ENCODE measurements at regions not wholly inside any gene's neighbourhood (a gene's known extent, or its start where the extent isn't known, plus 50 kb on each side); places are given as distances from the start of the nearest gene placed in this dataset.

DNA sequence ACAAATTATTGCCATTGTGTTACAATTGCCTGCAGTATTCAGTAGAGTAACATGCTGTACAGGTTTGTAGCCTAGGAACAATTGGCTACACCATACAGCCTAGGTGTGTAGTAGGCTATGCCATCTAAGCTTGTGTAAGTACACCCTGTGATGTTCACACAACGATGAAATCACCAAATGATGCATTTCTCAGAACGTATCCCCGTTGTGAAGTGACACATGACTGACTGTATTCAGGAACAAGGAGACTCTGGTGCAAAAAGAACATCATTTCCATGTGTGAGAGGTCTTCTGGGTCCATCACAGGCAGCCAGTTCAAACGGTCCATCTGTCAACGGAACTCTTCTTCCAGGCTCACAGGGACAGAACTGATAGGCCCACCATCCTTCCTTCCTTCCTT, 263.7 kb downstream of the ANAPC1 start:
- POLR2A ChIA-PET = no interaction called here

DNA sequence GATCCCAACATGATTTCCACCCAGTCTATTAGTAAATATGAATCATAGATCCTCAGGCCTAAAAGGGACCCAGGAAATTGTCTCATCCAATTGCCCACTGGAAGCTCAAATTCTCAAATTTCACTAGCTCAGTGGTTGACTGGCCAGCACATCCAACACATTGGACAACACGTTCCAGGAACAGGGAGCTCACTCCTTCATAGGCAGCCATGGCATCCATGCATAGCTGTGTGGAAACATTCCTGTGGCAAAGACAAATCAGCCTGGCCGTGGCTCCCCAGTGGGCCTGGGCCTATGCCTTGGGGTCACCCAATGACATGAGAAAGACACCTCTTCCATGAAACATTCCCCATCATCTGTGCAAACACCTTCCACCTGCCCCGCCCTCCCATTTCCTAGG, 261.1 kb downstream of the ANAPC1 start:
- ChIA-PET CTCF (interaction anchor here (1.6 kb wide), 1 partner anchor 9 kb away, joined by 6 read pairs; no protein-coding TSS in a partner anchor), POLR2A (no interaction called here)
- Histone ChIP-seq H3K27ac (ENCODE audit: low read depth in 2 of 2, low read length in 1 of 2) (no peak overlapping the region), H3K9me3 (0 out of 2 replicates have a peak, but pooled peaks cover 3% of the 10 kb centered on the region), H3K4me1 (ENCODE audit: control insufficient read depth in 1 of 2, insufficient read depth in 2 of 2, low read depth in 1 of 2, low read length in 1 of 2) (peaks cover 7% of the 10 kb centered on the region in 2 experiments; a peak in 2 of 4 replicates), H3K27me3 (ENCODE audit: insufficient read depth) (no peaks in the 10 kb centered on the region), H3K4me2 (no peak overlapping the region), H3K9ac (no peak overlapping the region), H2AFZ (ENCODE audit: low read depth) (no peak overlapping the region), H4K20me1 (ENCODE audit: insufficient read depth) (no peaks in the 10 kb centered on the region), H3K36me3 (replicated peaks in 1 of 2; ENCODE audit: control insufficient read depth in 1 of 2, insufficient read depth in 2 of 2, low read length in 1 of 2) (no peaks in the 10 kb centered on the region), H3F3A (replicated peaks; ENCODE audit: insufficient read depth) (no peaks in the 10 kb centered on the region), H3K9me2 (no peaks in the 10 kb centered on the region), H3K79me2 (ENCODE audit: insufficient read depth) (no peaks in the 10 kb centered on the region), H3K4me3 (ENCODE audit: low read depth in 2 of 2, low read length in 1 of 2) (no peak overlapping the region)
- whole genome bisulfite sequencing (ENCODE audit: low lambda C conversion rate) = 91% methylated on average over 1 of the region's 3 CpGs
- no peak for DNase-seq
- no peak for TF ChIP-seq RCOR1 (IDR thresholded peaks at IDR 0.05; ENCODE audit: low read length)
- TF ChIP-seq GABPA (IDR thresholded peaks at IDR 0.05; ENCODE audit: low read depth) = no peak
- TF ChIP-seq RFX5 (IDR thresholded peaks at IDR 0.05; ENCODE audit: low read length) = no peak
- TF ChIP-seq, protein P1, sequence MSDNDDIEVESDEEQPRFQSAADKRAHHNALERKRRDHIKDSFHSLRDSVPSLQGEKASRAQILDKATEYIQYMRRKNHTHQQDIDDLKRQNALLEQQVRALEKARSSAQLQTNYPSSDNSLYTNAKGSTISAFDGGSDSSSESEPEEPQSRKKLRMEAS (IDR thresholded peaks at IDR 0.05; ENCODE audit: low read depth) = no peak
- TF ChIP-seq RAD21 (IDR thresholded peaks at IDR 0.05; ENCODE audit: low read length) = no peak
- no peak for TF ChIP-seq POLR2AphosphoS5 (IDR thresholded peaks at IDR 0.05; ENCODE audit: low read depth, low read length)
- TF ChIP-seq MEF2A (IDR thresholded peaks at IDR 0.05; ENCODE audit: borderline replicate concordance, low read depth) = no peak
- TF ChIP-seq ELF1 (IDR thresholded peaks at IDR 0.05) = no peak
- no peak for TF ChIP-seq SIN3A (IDR thresholded peaks at IDR 0.05; ENCODE audit: borderline replicate concordance, low read depth, low read length)
- TF ChIP-seq EZH2phosphoT487 (IDR thresholded peaks at IDR 0.05; ENCODE audit: borderline replicate concordance, low read depth) = no peak

More for the DNA sequence above, 263.7 kb downstream of the ANAPC1 start:
- no peak for DNase-seq
- Histone ChIP-seq H2AFZ (ENCODE audit: low read depth) (no peak overlapping the region), H3K4me3 (ENCODE audit: low read depth in 2 of 2, low read length in 1 of 2) (no peak overlapping the region), H3K36me3 (replicated peaks in 1 of 2; ENCODE audit: control insufficient read depth in 1 of 2, insufficient read depth in 2 of 2, low read length in 1 of 2) (no peaks in the 10 kb centered on the region), H3K27me3 (ENCODE audit: insufficient read depth) (no peaks in the 10 kb centered on the region), H3K9me3 (no peaks in the 10 kb centered on the region), H3F3A (replicated peaks; ENCODE audit: insufficient read depth) (no peaks in the 10 kb centered on the region), H3K9me2 (no peaks in the 10 kb centered on the region), H3K4me2 (no peak overlapping the region), H3K79me2 (ENCODE audit: insufficient read depth) (no peaks in the 10 kb centered on the region), H3K9ac (no peak overlapping the region), H4K20me1 (ENCODE audit: insufficient read depth) (no peaks in the 10 kb centered on the region), H3K27ac (ENCODE audit: low read depth in 2 of 2, low read length in 1 of 2) (no peak overlapping the region), H3K4me1 (ENCODE audit: control insufficient read depth in 1 of 2, insufficient read depth in 2 of 2, low read depth in 1 of 2, low read length in 1 of 2) (peaks cover 7 to 19% of the 10 kb centered on the region in 2 experiments; a peak in 2 of 4 replicates)
- CTCF ChIA-PET = no interaction called here
- 53% methylated on average over 5 of the region's 5 CpGs for WGBS (ENCODE audit: low lambda C conversion rate)
- no peak for TF ChIP-seq MEF2A (IDR thresholded peaks at IDR 0.05; ENCODE audit: borderline replicate concordance, low read depth)
- TF ChIP-seq, protein P2, sequence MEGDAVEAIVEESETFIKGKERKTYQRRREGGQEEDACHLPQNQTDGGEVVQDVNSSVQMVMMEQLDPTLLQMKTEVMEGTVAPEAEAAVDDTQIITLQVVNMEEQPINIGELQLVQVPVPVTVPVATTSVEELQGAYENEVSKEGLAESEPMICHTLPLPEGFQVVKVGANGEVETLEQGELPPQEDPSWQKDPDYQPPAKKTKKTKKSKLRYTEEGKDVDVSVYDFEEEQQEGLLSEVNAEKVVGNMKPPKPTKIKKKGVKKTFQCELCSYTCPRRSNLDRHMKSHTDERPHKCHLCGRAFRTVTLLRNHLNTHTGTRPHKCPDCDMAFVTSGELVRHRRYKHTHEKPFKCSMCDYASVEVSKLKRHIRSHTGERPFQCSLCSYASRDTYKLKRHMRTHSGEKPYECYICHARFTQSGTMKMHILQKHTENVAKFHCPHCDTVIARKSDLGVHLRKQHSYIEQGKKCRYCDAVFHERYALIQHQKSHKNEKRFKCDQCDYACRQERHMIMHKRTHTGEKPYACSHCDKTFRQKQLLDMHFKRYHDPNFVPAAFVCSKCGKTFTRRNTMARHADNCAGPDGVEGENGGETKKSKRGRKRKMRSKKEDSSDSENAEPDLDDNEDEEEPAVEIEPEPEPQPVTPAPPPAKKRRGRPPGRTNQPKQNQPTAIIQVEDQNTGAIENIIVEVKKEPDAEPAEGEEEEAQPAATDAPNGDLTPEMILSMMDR (IDR thresholded peaks at IDR 0.05) = no peak
- no peak for TF ChIP-seq NFIC (IDR thresholded peaks at IDR 0.05; ENCODE audit: borderline replicate concordance)
- TF ChIP-seq, protein P3, sequence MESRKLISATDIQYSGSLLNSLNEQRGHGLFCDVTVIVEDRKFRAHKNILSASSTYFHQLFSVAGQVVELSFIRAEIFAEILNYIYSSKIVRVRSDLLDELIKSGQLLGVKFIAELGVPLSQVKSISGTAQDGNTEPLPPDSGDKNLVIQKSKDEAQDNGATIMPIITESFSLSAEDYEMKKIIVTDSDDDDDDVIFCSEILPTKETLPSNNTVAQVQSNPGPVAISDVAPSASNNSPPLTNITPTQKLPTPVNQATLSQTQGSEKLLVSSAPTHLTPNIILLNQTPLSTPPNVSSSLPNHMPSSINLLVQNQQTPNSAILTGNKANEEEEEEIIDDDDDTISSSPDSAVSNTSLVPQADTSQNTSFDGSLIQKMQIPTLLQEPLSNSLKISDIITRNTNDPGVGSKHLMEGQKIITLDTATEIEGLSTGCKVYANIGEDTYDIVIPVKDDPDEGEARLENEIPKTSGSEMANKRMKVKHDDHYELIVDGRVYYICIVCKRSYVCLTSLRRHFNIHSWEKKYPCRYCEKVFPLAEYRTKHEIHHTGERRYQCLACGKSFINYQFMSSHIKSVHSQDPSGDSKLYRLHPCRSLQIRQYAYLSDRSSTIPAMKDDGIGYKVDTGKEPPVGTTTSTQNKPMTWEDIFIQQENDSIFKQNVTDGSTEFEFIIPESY (IDR thresholded peaks at IDR 0.05; ENCODE audit: borderline replicate concordance, low read depth) = no peak
- TF ChIP-seq ELF1 (IDR thresholded peaks at IDR 0.05) = no peak
- TF ChIP-seq RCOR1 (IDR thresholded peaks at IDR 0.05; ENCODE audit: low read length) = no peak
- TF ChIP-seq POLR2AphosphoS5 (IDR thresholded peaks at IDR 0.05; ENCODE audit: low read depth, low read length) = no peak
- TF ChIP-seq, protein P4, sequence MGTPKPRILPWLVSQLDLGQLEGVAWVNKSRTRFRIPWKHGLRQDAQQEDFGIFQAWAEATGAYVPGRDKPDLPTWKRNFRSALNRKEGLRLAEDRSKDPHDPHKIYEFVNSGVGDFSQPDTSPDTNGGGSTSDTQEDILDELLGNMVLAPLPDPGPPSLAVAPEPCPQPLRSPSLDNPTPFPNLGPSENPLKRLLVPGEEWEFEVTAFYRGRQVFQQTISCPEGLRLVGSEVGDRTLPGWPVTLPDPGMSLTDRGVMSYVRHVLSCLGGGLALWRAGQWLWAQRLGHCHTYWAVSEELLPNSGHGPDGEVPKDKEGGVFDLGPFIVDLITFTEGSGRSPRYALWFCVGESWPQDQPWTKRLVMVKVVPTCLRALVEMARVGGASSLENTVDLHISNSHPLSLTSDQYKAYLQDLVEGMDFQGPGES (IDR thresholded peaks at IDR 0.05; ENCODE audit: low read depth, low read length) = no peak
- no peak for TF ChIP-seq TEAD4 (IDR thresholded peaks at IDR 0.05; ENCODE audit: borderline replicate concordance, insufficient read depth)
- TF ChIP-seq GABPA (IDR thresholded peaks at IDR 0.05; ENCODE audit: low read depth) = no peak
- TF ChIP-seq TAF1 (IDR thresholded peaks at IDR 0.05; ENCODE audit: borderline replicate concordance, low read depth, low read length) = no peak
- no peak for TF ChIP-seq EP300 (IDR thresholded peaks at IDR 0.05; ENCODE audit: borderline replicate concordance in 1 of 2, low read depth in 1 of 2, low read length in 1 of 2)
- TF ChIP-seq GATA2 (CRISPR knock-in tag; IDR thresholded peaks at IDR 0.05) = no peak
- no peak for TF ChIP-seq RAD21 (IDR thresholded peaks at IDR 0.05; ENCODE audit: low read length)
